Hypothalamus (tissue), 51 donors: ENCODE measurements at regions not wholly inside any gene's neighbourhood (a gene's known extent, or its start where the extent isn't known, plus 50 kb on each side); places are given as distances from the start of the nearest gene placed in this dataset.
"Not testable (repeated sequence)": the region's sequence is repeated elsewhere in the genome, so short reads cannot be mapped to it uniquely, and the experiment has no call there.

Source experiments
- DNase-seq, 51 donors: peaks; one replicate each; lab custom pipeline; 2025; lab: John Stamatoyannopoulos, UW

DNA sequence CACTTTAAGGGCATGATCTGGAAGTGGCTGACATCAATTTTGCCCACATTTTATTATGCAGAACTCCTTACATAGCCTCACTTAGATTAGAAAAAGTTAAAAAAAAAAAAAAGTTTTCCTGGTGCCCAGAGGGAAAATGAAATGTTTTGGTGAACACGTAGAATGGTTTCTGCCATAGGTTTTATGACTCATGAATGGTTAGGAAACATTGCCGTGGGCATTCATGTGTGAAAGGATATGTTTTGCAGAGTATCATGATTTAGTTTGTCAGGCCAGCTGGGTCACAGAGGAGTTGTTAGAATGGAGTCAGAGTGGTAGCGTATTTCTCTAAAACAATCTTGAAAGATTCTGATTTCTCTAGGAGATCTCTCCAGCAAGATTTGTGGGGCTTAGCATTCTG lies 133.8 kb downstream of the MRPL57 start:
- DNase-seq = no peak

DNA sequence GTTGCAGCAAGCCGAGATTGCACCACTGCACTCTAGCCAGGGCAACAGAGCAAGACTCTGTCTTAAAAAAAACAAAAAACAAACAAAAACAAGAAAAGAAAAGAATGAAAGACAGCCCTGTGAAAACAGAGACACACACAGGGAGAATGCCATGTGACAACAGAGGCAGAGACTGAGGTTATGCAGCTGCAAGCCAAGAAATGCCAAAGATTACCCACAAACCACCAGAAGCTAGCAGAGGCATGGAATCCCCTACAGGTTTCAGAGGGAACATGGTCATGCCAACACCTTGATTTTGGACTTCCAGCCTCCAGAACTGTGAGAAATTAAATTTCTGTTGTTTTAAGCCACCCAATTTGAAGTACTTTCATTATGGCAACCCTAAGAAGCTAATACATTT lies 138.5 kb downstream of the MRPL57 start:
- DNase-seq = not testable (repeated sequence)

DNA sequence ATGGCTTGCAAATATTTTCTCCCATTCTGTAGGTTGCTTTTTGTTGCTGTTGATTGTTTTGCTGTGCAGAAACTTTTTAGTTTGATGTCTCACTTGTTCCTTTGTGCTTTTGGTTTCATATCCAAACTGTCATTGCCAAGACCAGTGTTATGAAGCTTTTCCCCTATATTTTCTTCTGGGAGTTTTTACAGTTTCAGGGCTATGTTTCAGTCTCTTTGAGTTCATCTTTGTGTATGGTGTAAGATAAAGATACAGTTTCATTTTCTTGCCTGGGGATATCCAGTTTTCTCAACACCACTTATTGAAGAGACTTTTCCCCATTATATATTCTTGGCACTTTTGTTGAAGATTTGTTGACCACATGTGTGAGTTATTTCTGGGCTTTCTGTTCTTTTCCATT lies 139.9 kb downstream of the MRPL57 start:
- no peak for DNase-seq

DNA sequence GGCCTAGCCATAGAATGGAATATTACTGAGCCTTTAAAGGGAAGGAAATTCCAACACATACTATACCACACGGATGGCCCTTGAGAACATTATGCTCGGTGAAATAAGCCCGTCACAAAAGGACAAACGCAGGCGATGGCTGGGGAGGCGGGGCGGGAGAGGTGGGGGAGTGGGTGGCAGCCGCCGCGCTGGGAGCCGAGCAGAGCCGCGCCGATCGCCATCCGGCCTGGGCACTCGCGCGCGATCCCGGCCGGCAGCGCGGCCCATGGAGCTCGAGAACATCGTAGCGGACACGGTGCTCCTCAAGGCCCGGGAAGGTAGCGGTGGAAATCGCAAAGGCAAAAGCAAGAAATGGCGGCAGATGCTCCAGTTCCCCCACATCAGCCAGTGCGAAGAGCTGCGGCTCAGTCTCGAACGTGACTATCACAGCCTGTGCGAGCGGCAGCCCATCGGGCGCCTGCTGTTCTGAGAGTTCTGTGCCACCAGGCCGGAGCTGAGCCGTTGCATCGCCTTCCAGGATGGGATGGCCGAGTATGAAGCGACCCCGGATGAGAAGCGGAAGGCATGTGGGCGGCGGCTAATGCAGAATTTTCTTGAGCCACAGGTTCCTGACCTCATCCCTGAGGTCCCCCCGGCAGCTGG lies 140.1 kb downstream of the ZDHHC20 start:
- DNase-seq = peak in 5 of 51 donors; percentile 8 to 36 (median 23)

DNA sequence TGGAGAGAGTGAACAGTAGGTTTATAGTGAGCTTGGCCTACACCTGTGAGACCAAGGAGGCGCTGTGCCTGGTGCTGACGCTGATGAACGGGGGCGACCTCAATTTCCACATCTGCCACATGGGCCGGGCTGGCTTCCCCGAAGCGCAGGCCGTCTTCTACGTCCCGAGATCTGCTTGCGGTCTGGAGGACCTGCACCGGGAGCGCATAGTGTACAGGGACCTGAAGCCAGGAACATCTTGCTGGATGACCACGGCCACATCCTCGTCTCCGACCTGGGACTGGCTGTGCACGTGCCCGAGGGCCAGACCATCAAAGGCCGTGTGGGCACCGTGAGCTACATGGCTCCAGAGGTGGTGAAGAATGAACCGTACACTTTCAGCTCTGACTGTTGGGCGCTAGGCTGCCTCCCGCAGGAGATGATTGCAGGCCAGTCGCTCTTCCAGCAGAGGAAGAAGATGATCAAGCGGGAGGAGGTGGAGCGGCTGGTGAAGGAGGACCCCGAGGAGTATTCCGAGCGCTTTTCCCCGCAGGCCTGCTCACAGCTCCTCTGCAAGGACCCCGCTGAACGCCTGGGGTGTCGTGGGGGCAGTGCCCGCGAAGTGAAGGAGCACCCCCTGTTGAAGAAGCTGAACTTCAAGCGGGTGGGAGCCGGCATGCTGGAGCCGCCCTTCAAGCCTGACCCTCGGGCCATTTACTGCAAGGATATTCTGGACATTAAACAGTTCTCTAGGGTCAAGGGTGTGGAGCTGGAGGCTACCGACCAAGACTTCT lies 139.0 kb downstream of the ZDHHC20 start:
- no peak for DNase-seq

DNA sequence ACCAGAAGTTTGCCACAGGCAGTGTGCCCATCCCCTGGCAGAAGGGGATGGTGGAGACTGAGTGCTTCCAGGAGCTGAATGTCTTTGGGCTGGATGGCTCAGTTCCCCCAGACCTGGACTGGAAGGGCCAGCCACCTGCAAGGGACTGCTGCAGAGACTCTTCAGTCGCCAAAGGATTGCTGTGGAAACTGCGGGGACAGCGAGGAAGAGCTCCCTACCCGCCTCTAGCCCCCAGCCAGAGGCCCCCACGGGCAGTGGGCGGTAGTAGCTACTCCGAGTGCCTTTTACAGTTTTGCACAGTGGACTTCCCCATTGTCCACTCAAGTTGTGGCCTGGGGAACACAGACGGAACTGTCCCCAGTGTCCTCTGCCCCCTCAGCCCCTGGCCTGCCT lies 138.5 kb downstream of the ZDHHC20 start:
- DNase-seq = no peak

- DNase-seq = no peak
Measured at GRCh38 chr13:21321269-21321668, 137.8 kb downstream of the ZDHHC20 start.

GRCh38 chr13:21322327-21322965 lies 136.7 kb downstream of the ZDHHC20 start:
- DNase-seq = peak in 3 of 51 donors; percentile 9 to 16 (median 13)
